H9 (cell line): ENCODE measurements at regions not wholly inside any gene's neighbourhood (a gene's known extent, or its start where the extent isn't known, plus 50 kb on each side); places are given as distances from the start of the nearest gene placed in this dataset.

Source experiments
- DNase-seq: peaks from one replicate; pipeline ENCODE4 v3.0.0-alpha.2; 2017
- H2AFZ ChIP-seq: one replicate; pipeline ENCODE4 v1.6.1; 2013; ENCODE audit warnings: mild to moderate bottlenecking, low read length, control low read depth, moderate library complexity
- H2AK5ac ChIP-seq: 2 replicates; pipeline ENCODE4 v1.6.1; 2013; ENCODE audit warnings: low read length, control low read depth, mixed read lengths; ENCODE audit not compliant: insufficient read length
- H2BK120ac ChIP-seq: one replicate; pipeline ENCODE4 v1.6.1; 2013; ENCODE audit warnings: low read depth, mild to moderate bottlenecking, low read length, control low read depth, inconsistent platforms; ENCODE audit not compliant: poor library complexity, severe bottlenecking
- H2BK12ac ChIP-seq: 2 replicates; pipeline ENCODE4 v1.6.1; 2013; ENCODE audit warnings: low read length, control low read depth, mixed read lengths, low read depth; ENCODE audit not compliant: insufficient read length
- H2BK15ac ChIP-seq: 2 replicates; pipeline ENCODE4 v1.6.1; 2013; ENCODE audit warnings: low read depth, low read length, control low read depth
- H2BK20ac ChIP-seq: one replicate; pipeline ENCODE4 v1.6.1; 2013; ENCODE audit warnings: low read depth, mild to moderate bottlenecking, low read length, control low read depth, inconsistent platforms; ENCODE audit not compliant: poor library complexity, severe bottlenecking
- H2BK5ac ChIP-seq: 2 replicates; pipeline ENCODE4 v1.6.1; 2013; ENCODE audit warnings: low read length, control low read depth, mixed read lengths; ENCODE audit not compliant: insufficient read length
- H3K14ac ChIP-seq: 2 replicates; pipeline ENCODE4 v1.6.1; 2013; ENCODE audit warnings: low read length, control low read depth; ENCODE audit not compliant: insufficient read depth
- H3K18ac ChIP-seq: 2 replicates; pipeline ENCODE4 v1.6.1; 2013; ENCODE audit warnings: low read depth, mild to moderate bottlenecking, mixed read lengths, low read length, control low read depth; ENCODE audit not compliant: insufficient read length
- H3K23ac ChIP-seq: 2 replicates; pipeline ENCODE4 v1.6.1; 2013; ENCODE audit warnings: low read length, control low read depth, mixed read lengths, low read depth; ENCODE audit not compliant: insufficient read length
- H3K23me2 ChIP-seq: 2 replicates; pipeline ENCODE4 v1.6.1; 2013; ENCODE audit warnings: low read depth, mild to moderate bottlenecking, mixed read lengths, low read length, control low read depth; ENCODE audit not compliant: insufficient read length, poor library complexity, severe bottlenecking
- H3K27ac ChIP-seq: 2 replicates; pipeline ENCODE4 v1.5.1; 2013; ENCODE audit warnings: low read length, control low read depth, mixed read lengths, low read depth; ENCODE audit not compliant: insufficient read length
- H3K27me3 ChIP-seq: 2 replicates; pipeline ENCODE4 v1.6.1; 2013; ENCODE audit warnings: low read length, control low read depth, inconsistent platforms; ENCODE audit not compliant: insufficient read depth
- H3K4ac ChIP-seq: 2 replicates; pipeline ENCODE4 v1.6.1; 2013; ENCODE audit warnings: low read depth, mild to moderate bottlenecking, control low read depth, inconsistent platforms, low read length, moderate library complexity
- H3K4me1 ChIP-seq: 2 replicates; pipeline ENCODE4 v1.6.1; 2013; ENCODE audit warnings: low read length, control low read depth, inconsistent platforms; ENCODE audit not compliant: insufficient read depth
- H3K4me2 ChIP-seq: 2 replicates; pipeline ENCODE4 v1.6.1; 2013; ENCODE audit warnings: low read length, control low read depth, mixed read lengths; ENCODE audit not compliant: insufficient read length, insufficient read depth
- H3K56ac ChIP-seq: 2 replicates; pipeline ENCODE4 v1.6.1; 2013; ENCODE audit warnings: low read depth, mild to moderate bottlenecking, mixed read lengths, low read length, control low read depth; ENCODE audit not compliant: insufficient read length
- H3K79me1 ChIP-seq: 2 replicates; pipeline ENCODE4 v1.6.1; 2013; ENCODE audit warnings: low read depth, mild to moderate bottlenecking, moderate library complexity, low read length, control low read depth, inconsistent platforms; ENCODE audit not compliant: insufficient read depth, poor library complexity, severe bottlenecking
- H3K79me2 ChIP-seq: 2 replicates; pipeline ENCODE4 v1.6.1; 2013; ENCODE audit warnings: low read length, control low read depth, inconsistent platforms; ENCODE audit not compliant: insufficient read depth
- H3K9ac ChIP-seq: 2 replicates; pipeline ENCODE4 v1.6.1; 2013; ENCODE audit warnings: low read length, control low read depth, mixed read lengths; ENCODE audit not compliant: insufficient read length; ENCODE audit errors: extremely low read depth
- H3K9me3 ChIP-seq: one replicate; pipeline ENCODE4 v1.6.1; 2013; ENCODE audit warnings: low read depth, low read length, inconsistent platforms; ENCODE audit not compliant: control insufficient read depth
- H3T11ph ChIP-seq: one replicate; pipeline ENCODE4 v1.6.1; 2013; ENCODE audit warnings: mild to moderate bottlenecking, low read length, control low read depth, inconsistent platforms
- H4K20me1 ChIP-seq: one replicate; pipeline ENCODE4 v1.6.1; 2013; ENCODE audit not compliant: control insufficient read depth, insufficient read length, insufficient read depth
- H4K5ac ChIP-seq: 2 replicates; pipeline ENCODE4 v1.6.1; 2013; ENCODE audit warnings: low read depth, mild to moderate bottlenecking, mixed read lengths, low read length, control low read depth; ENCODE audit not compliant: insufficient read length
- H4K8ac ChIP-seq: replicated peaks from 2 replicates; pipeline ENCODE4 v1.6.1; 2013; ENCODE audit warnings: low read length, control low read depth, mixed read lengths, low read depth; ENCODE audit not compliant: insufficient read length
- H4K91ac ChIP-seq: 2 replicates; pipeline ENCODE4 v1.6.1; 2013; ENCODE audit warnings: low read depth, mild to moderate bottlenecking, moderate library complexity, mixed read lengths, low read length, control low read depth; ENCODE audit not compliant: insufficient read length
- H3K27ac Mint-ChIP-seq, 3 experiments: 2 replicates in 2 of 3; 3 replicates in 1 of 3; pipeline ENCODE4 v1.8.0; 2020 to 2021; ENCODE audit warnings: mixed read lengths in 3 of 3, mild to moderate bottlenecking in 1 of 3, moderate library complexity in 1 of 3
- H3K27me3 Mint-ChIP-seq: 2 replicates; pipeline ENCODE4 v1.8.0; 2021; ENCODE audit warnings: low read depth, mild to moderate bottlenecking, moderate library complexity, mixed read lengths
- H3K36me3 Mint-ChIP-seq, 3 experiments: 2 replicates in 2 of 3; 3 replicates in 1 of 3; pipeline ENCODE4 v1.8.0; 2020 to 2021; ENCODE audit warnings: low read depth in 3 of 3, mixed read lengths in 3 of 3; ENCODE audit not compliant: insufficient read depth in 1 of 3
- H3K4me1 Mint-ChIP-seq, 2 experiments: 2 replicates each; pipeline ENCODE4 v1.8.0; 2020; ENCODE audit warnings: mixed read lengths in 2 of 2
- H3K4me3 Mint-ChIP-seq, 2 experiments: 2 replicates in 1 of 2; 3 replicates in 1 of 2; pipeline ENCODE4 v1.8.0; 2020 to 2021; ENCODE audit warnings: mild to moderate bottlenecking in 2 of 2, mixed read lengths in 2 of 2, moderate library complexity in 1 of 2
- H3K9me3 Mint-ChIP-seq, 2 experiments: 2 replicates in 1 of 2; 3 replicates in 1 of 2; pipeline ENCODE4 v1.8.0; 2020; ENCODE audit warnings: mild to moderate bottlenecking in 2 of 2, mixed read lengths in 2 of 2, moderate library complexity in 1 of 2
- CTCF ChIP-seq: fragments of 200-600 bp; sonication (generic); conservative IDR thresholded peaks from 3 replicates; pipeline ENCODE4 v1.8.0; 2021; ENCODE audit warnings: antibody characterized with exemption, mild to moderate bottlenecking
- WGBS: extraction: QIAGEN DNeasy Blood & Tissue Kit; methylation state at CpG from one replicate; pipeline ENCODE4 v1.1.7; 2013; ENCODE audit warnings: missing lambda C conversion rate, low lambda C conversion rate, mixed read lengths; ENCODE audit not compliant: insufficient read length; ENCODE audit errors: extremely low coverage; 5-methylcytosine and 5-hydroxymethylcytosine counted together

GRCh38 chr2:240285725-240286124 is 145.3 kb upstream of the OTOS start:
- no peak overlapping the region for H3T11ph ChIP-seq
- H2AK5ac ChIP-seq: no peak overlapping the region
- peaks cover 3 to 9% of the 10 kb centered on the region in 2 experiments; a peak in 3 of 5 replicates for H3K9me3 Mint-ChIP-seq
- H3K4me1 Mint-ChIP-seq: peaks cover 2% of the 10 kb centered on the region in 2 experiments; a peak in 3 of 4 replicates
- no peak overlapping the region for H3K4me2 ChIP-seq
- H4K20me1 ChIP-seq: no peaks in the 10 kb centered on the region
- H3K9ac ChIP-seq: no peak overlapping the region
- no peaks in the 10 kb centered on the region for H3K27me3 ChIP-seq
- no peaks in the 10 kb centered on the region for H3K23me2 ChIP-seq
- TF ChIP-seq CTCF: no peak
- H3K18ac ChIP-seq: no peak overlapping the region
- H3K27ac ChIP-seq: no peak overlapping the region
- no peaks in the 10 kb centered on the region for H3K79me1 ChIP-seq
- H2AFZ ChIP-seq: no peak overlapping the region
- no peaks in the 10 kb centered on the region for H3K4me1 ChIP-seq
- no peaks in the 10 kb centered on the region for H3K9me3 ChIP-seq
- H3K36me3 Mint-ChIP-seq: no peaks in the 10 kb centered on the region
- H3K4me3 Mint-ChIP-seq: no peak overlapping the region
- WGBS: no CpG with 5 or more reads among the region's 4 CpGs
- no peak overlapping the region for H2BK5ac ChIP-seq
- no peak overlapping the region for H4K91ac ChIP-seq
- H3K79me2 ChIP-seq: no peaks in the 10 kb centered on the region
- no peak overlapping the region for H3K23ac ChIP-seq
- peaks cover 29% of the 10 kb centered on the region for H3K27me3 Mint-ChIP-seq
- H3K27ac Mint-ChIP-seq: no peak overlapping the region
- no peak overlapping the region for H4K8ac ChIP-seq
- no peak overlapping the region for H3K14ac ChIP-seq
- H2BK12ac ChIP-seq: no peak overlapping the region
- H4K5ac ChIP-seq: no peak overlapping the region
- H2BK20ac ChIP-seq: no peak overlapping the region
- no peak overlapping the region for H2BK120ac ChIP-seq
- no peak for DNase-seq
- H3K4ac ChIP-seq: no peak overlapping the region
- no peak overlapping the region for H2BK15ac ChIP-seq
- H3K56ac ChIP-seq: no peak overlapping the region
